ENCODE measurements at regions not wholly inside any gene's neighbourhood (a gene's known extent, or its start where the extent isn't known, plus 50 kb on each side); places are given as distances from the start of the nearest gene placed in this dataset.
A peak's percentile ranks its signal among the peaks of the same experiment; 100 is the strongest.

DNA sequence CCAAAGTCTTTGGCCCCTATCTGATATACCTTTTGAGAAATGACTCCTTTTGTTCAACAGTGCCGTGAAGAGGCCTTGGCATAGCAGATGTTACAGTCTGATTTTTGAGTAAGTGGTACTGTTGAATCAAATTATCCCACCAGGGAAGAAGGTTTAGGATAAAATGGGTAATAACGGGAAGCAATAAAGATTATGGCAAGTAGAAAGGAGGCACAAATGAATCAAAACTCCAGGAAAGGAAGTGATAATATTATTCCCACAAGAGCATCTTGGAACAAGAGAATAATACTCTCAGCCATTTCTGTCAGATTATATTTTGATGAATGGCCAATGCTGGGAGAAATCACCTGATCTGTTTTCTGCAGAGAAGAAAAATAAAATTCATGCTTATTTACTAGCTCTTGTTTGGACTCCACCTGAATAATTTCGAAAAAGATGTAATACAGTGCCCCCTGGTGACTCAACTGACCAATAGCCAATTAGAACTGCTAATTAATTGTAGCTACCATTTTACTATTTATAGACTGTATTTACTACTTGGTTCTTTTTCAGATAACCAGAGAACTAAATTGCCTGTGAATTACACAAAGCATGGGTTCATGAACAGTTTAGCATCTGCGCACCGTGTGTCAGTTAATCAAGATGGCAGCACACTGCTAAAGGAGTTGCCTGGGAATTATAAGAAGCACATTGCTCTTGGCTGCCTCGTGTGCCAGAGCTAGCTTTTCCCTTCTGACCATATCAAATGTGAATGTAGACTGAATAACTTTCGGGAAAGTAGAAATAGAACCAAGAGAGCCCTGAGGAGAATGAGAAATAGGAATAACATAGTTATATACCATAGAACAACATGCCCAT is 78.5 kb upstream of the TRDN start:
- no peak overlapping the region for H3K27ac ChIP-seq
- no peaks in the 10 kb centered on the region for H3K36me3 ChIP-seq
- H3K9me3 ChIP-seq: no peaks in the 10 kb centered on the region
- H3K4me1 ChIP-seq: no peaks in the 10 kb centered on the region
- TF ChIP-seq, protein P1, sequence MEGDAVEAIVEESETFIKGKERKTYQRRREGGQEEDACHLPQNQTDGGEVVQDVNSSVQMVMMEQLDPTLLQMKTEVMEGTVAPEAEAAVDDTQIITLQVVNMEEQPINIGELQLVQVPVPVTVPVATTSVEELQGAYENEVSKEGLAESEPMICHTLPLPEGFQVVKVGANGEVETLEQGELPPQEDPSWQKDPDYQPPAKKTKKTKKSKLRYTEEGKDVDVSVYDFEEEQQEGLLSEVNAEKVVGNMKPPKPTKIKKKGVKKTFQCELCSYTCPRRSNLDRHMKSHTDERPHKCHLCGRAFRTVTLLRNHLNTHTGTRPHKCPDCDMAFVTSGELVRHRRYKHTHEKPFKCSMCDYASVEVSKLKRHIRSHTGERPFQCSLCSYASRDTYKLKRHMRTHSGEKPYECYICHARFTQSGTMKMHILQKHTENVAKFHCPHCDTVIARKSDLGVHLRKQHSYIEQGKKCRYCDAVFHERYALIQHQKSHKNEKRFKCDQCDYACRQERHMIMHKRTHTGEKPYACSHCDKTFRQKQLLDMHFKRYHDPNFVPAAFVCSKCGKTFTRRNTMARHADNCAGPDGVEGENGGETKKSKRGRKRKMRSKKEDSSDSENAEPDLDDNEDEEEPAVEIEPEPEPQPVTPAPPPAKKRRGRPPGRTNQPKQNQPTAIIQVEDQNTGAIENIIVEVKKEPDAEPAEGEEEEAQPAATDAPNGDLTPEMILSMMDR (IDR thresholded peaks at IDR 0.05): peak in 5 of 6 experiments; percentile 14 to 34 (median 28)
- no peak for TF ChIP-seq POLR2A (IDR thresholded peaks at IDR 0.05)
- no peak for DNase-seq
- H3K27me3 ChIP-seq: no peaks in the 10 kb centered on the region
- no peak overlapping the region for H3K4me3 ChIP-seq

DNA sequence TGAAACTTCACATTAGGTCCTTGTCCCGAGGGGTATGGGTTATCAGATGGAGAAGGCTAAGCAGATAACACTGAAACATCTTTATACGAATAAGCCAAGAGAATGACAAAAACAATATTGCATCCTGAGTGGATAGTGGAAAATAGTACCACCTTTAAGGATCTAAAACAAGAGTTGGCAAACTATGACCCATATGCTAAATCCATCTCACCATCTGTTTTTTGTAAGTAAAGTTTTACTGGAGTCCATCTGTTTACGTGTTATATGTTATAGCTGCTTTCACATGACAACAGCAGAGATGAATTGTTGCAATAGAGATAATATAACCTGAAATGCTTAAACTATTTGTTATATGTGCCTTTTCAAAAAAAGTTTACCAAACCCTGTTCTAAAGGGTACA is 76.1 kb upstream of the TRDN start:
- H3K4me1 ChIP-seq: no peaks in the 10 kb centered on the region
- no peak overlapping the region for H3K4me3 ChIP-seq
- H3K27ac ChIP-seq: no peak overlapping the region
- no peaks in the 10 kb centered on the region for H3K36me3 ChIP-seq
- H3K27me3 ChIP-seq: no peaks in the 10 kb centered on the region
- TF ChIP-seq, protein P1 (IDR thresholded peaks at IDR 0.05): no peak
- no peak for TF ChIP-seq POLR2A (IDR thresholded peaks at IDR 0.05)
- no peak for DNase-seq
- H3K9me3 ChIP-seq: no peaks in the 10 kb centered on the region

DNA sequence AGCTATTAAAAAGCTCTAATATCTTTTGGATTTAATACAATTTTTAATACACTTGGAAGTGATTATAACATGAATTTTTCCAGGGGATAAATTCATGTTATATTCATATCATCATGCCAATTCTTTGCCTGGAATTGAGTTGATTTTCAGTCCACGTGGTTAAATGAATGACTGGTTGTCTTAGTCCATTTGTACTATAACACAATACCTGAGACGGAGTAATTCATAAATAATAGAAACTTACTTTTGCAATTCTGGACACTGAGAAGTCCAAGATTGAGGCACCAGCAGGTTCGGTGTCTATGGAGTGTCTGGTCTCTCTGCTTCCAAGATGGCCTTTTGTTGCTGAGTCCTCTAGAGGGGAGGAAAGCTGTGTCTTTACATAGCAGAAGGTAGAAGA is 66.2 kb upstream of the TRDN start:
- no peaks in the 10 kb centered on the region for H3K9me3 ChIP-seq
- no peak overlapping the region for H3K4me3 ChIP-seq
- no peaks in the 10 kb centered on the region for H3K4me1 ChIP-seq
- H3K36me3 ChIP-seq: no peaks in the 10 kb centered on the region
- no peaks in the 10 kb centered on the region for H3K27me3 ChIP-seq
- DNase-seq: no peak
- no peak overlapping the region for H3K27ac ChIP-seq
- no peak for TF ChIP-seq POLR2A (IDR thresholded peaks at IDR 0.05)
- TF ChIP-seq, protein P1 (IDR thresholded peaks at IDR 0.05): no peak

- H3K9me3 ChIP-seq: no peaks in the 10 kb centered on the region
- H3K4me3 ChIP-seq: no peak overlapping the region
- no peaks in the 10 kb centered on the region for H3K27me3 ChIP-seq
- no peaks in the 10 kb centered on the region for H3K4me1 ChIP-seq
- H3K27ac ChIP-seq: no peak overlapping the region
- no peaks in the 10 kb centered on the region for H3K36me3 ChIP-seq
- DNase-seq: no peak
- TF ChIP-seq POLR2A (IDR thresholded peaks at IDR 0.05): no peak
- TF ChIP-seq, protein P1 (IDR thresholded peaks at IDR 0.05): no peak
These were observed 51.1 kb upstream of the TRDN start for GRCh38 chr6:123687864-123688263.
